Upper lobe of left lung (tissue), 6 donors: ENCODE measurements at regions not wholly inside any gene's neighbourhood (a gene's known extent, or its start where the extent isn't known, plus 50 kb on each side); places are given as distances from the start of the nearest gene placed in this dataset.

ENCODE experiments used
- ATAC-seq, 2 donors: fragments of 200-7000 bp; cut with Tn5 transposase; one replicate each; pipeline ENCODE4 v1.9.1; 2022; ENCODE audit warnings: mild to moderate bottlenecking in 2 of 2, moderate library complexity in 2 of 2; ENCODE audit not compliant: low FRiP score in 2 of 2
- DNase-seq, 2 donors: peaks; one replicate each; pipeline ENCODE4 v3.0.0-alpha.2; 2019 to 2020
- H3K27ac ChIP-seq, 4 donors: fragments of 200-600 bp; sonication (generic); one replicate each; pipeline ENCODE4 v1.5.1; 2016 to 2019
- H3K27me3 ChIP-seq, 4 donors: fragments of 200-600 bp; sonication (generic); one replicate each; pipeline ENCODE4 v1.5.1; 2017 to 2019
- H3K36me3 ChIP-seq, 4 donors: fragments of 200-600 bp; sonication (generic); one replicate each; pipeline ENCODE4 v1.5.1; 2016 to 2019
- H3K4me1 ChIP-seq, 4 donors: fragments of 200-600 bp; sonication (generic); one replicate each; pipeline ENCODE4 v1.5.1; 2018 to 2019
- H3K4me3 ChIP-seq, 4 donors: fragments of 200-600 bp; sonication (generic); one replicate each; pipeline ENCODE4 v1.5.1; 2017 to 2019; ENCODE audit warnings: mild to moderate bottlenecking in 2 of 4, moderate library complexity in 1 of 4
- H3K9me3 ChIP-seq, 4 donors: fragments of 200-600 bp; sonication (generic); one replicate each; pipeline ENCODE4 v1.5.1; 2018 to 2019
- CTCF ChIP-seq, 6 experiments: fragments of 450-650 bp in 4 of 6; fragments of 200-600 bp in 2 of 6; sonication (generic) in 2 of 6; IDR thresholded peaks; one replicate each; pipeline ENCODE4 v1.5.1; 2016 to 2019; ENCODE audit warnings: antibody characterized with exemption in 6 of 6
- EP300 ChIP-seq, 4 donors: sonication (generic); formaldehyde crosslinking; IDR thresholded peaks; one replicate each; pipeline ENCODE4 v1.5.1; 2017; ENCODE audit warnings: antibody characterized with exemption in 4 of 4, control low read depth in 2 of 4
- POLR2A ChIP-seq, 4 donors: fragments of 450-650 bp; IDR thresholded peaks; one replicate each; pipeline ENCODE4 v1.5.1; 2016 to 2017; ENCODE audit warnings: antibody characterized with exemption in 4 of 4, mild to moderate bottlenecking in 2 of 4
- POLR2AphosphoS5 ChIP-seq, 2 donors: sonication (generic); formaldehyde crosslinking; IDR thresholded peaks; one replicate each; pipeline ENCODE4 v1.5.1; 2017; ENCODE audit warnings: antibody characterized with exemption in 2 of 2
- WGBS, 2 donors: methylation state at CpG; one replicate each; pipeline ENCODE4 v1.1.5; 2017 to 2018; 5-methylcytosine and 5-hydroxymethylcytosine counted together
- donor health status: DM: no; HTN: no; CAD: no; lungs with moderate emphysema.
- donor health status: DM: no; HTN: yes; CAD: no; lungs with severe emphysema.

- Histone ChIP-seq H3K4me1 (no peaks in the 10 kb centered on the region), H3K4me3 (no peak overlapping the region), H3K27me3 (no peaks in the 10 kb centered on the region), H3K36me3 (no peaks in the 10 kb centered on the region), H3K27ac (no peak overlapping the region), H3K9me3 (no peaks in the 10 kb centered on the region)
- no peak for ATAC-seq
- 29 to 47% methylated on average over 9 of the region's 9 CpGs for WGBS, 2 donors
- no peak for DNase-seq
- TF ChIP-seq EP300 (IDR thresholded peaks at IDR 0.05) (no peak), POLR2A (IDR thresholded peaks at IDR 0.05) (no peak), POLR2AphosphoS5 (IDR thresholded peaks at IDR 0.05) (no peak), CTCF (IDR thresholded peaks at IDR 0.05) (no peak)
Measured at GRCh38 chr11:15471895-15472799, 357.4 kb downstream of the INSC start.

GRCh38 chr11:15473954-15474837 lies 359.5 kb downstream of the INSC start:
- DNase-seq: no peak
- Histone ChIP-seq H3K9me3 (no peaks in the 10 kb centered on the region), H3K4me3 (no peak overlapping the region), H3K27ac (no peak overlapping the region), H3K4me1 (no peaks in the 10 kb centered on the region), H3K27me3 (no peaks in the 10 kb centered on the region), H3K36me3 (no peaks in the 10 kb centered on the region)
- TF ChIP-seq POLR2AphosphoS5 (IDR thresholded peaks at IDR 0.05): no peak
- no peak for TF ChIP-seq EP300 (IDR thresholded peaks at IDR 0.05)
- TF ChIP-seq CTCF (IDR thresholded peaks at IDR 0.05): no peak
- TF ChIP-seq POLR2A (IDR thresholded peaks at IDR 0.05): no peak
- no peak for ATAC-seq
- 83 to 93% methylated on average over 8 of the region's 8 CpGs for WGBS, 2 donors

- 79% methylated on average over 5 of the region's 5 CpGs for WGBS, 2 donors
- Histone ChIP-seq H3K27ac (no peak overlapping the region), H3K36me3 (no peaks in the 10 kb centered on the region), H3K4me1 (no peaks in the 10 kb centered on the region), H3K27me3 (no peaks in the 10 kb centered on the region), H3K9me3 (no peaks in the 10 kb centered on the region), H3K4me3 (no peak overlapping the region)
- ATAC-seq (no peak), DNase-seq (no peak)
- no peak for TF ChIP-seq EP300 (IDR thresholded peaks at IDR 0.05)
- TF ChIP-seq POLR2AphosphoS5 (IDR thresholded peaks at IDR 0.05): no peak
- no peak for TF ChIP-seq POLR2A (IDR thresholded peaks at IDR 0.05)
- TF ChIP-seq CTCF (IDR thresholded peaks at IDR 0.05): no peak
Measured at GRCh38 chr11:15476371-15476917, 361.7 kb downstream of the INSC start.

GRCh38 chr11:15481871-15482270 lies 367.1 kb downstream of the INSC start:
- H3K27me3 ChIP-seq: no peaks in the 10 kb centered on the region
- H3K4me3 ChIP-seq: no peak overlapping the region
- no peaks in the 10 kb centered on the region for H3K36me3 ChIP-seq
- no peaks in the 10 kb centered on the region for H3K9me3 ChIP-seq
- no peak for TF ChIP-seq CTCF (IDR thresholded peaks at IDR 0.05)
- TF ChIP-seq POLR2A (IDR thresholded peaks at IDR 0.05): no peak
- TF ChIP-seq EP300 (IDR thresholded peaks at IDR 0.05): no peak
- TF ChIP-seq POLR2AphosphoS5 (IDR thresholded peaks at IDR 0.05): no peak
- ATAC-seq (no peak), DNase-seq (no peak)
- no peaks in the 10 kb centered on the region for H3K4me1 ChIP-seq
- no peak overlapping the region for H3K27ac ChIP-seq
- 72 to 81% methylated on average over 2 of the region's 2 CpGs for WGBS, 2 donors
